Neutrophil (primary cell): ENCODE measurements at regions not wholly inside any gene's neighbourhood (a gene's known extent, or its start where the extent isn't known, plus 50 kb on each side); places are given as distances from the start of the nearest gene placed in this dataset.

Experiments used
- H3K27ac ChIP-seq: fragments of 200-600 bp; sonication (generic); 2 replicates; pipeline ENCODE4 v1.5.1; 2016; ENCODE audit warnings: mild to moderate bottlenecking, moderate library complexity
- H3K27me3 ChIP-seq: fragments of 200-600 bp; sonication (generic); 2 replicates; pipeline ENCODE4 v1.6.0; 2016; ENCODE audit warnings: mild to moderate bottlenecking
- H3K36me3 ChIP-seq: fragments of 200-600 bp; sonication (generic); 2 replicates; pipeline ENCODE4 v1.5.1; 2017
- H3K4me1 ChIP-seq, 2 experiments: fragments of 200-600 bp in 1 of 2; sonication (generic) in 1 of 2; 1 replicate in 1 of 2; 2 replicates in 1 of 2; pipeline versions ENCODE4 v1.5.1 to v1.6.1; 2013 to 2016; ENCODE audit warnings: low read depth in 1 of 2, low read length in 1 of 2, mild to moderate bottlenecking in 1 of 2, moderate library complexity in 1 of 2; ENCODE audit not compliant: control insufficient read depth in 1 of 2, insufficient read depth in 1 of 2
- H3K4me3 ChIP-seq, 2 experiments: fragments of 200-600 bp in 1 of 2; sonication (generic) in 1 of 2; 1 replicate in 1 of 2; 2 replicates in 1 of 2; pipeline ENCODE4 v1.5.1; 2013 to 2016; ENCODE audit warnings: low read depth in 1 of 2, low read length in 1 of 2, mild to moderate bottlenecking in 1 of 2, moderate library complexity in 1 of 2
- H3K9me3 ChIP-seq: fragments of 200-600 bp; sonication (generic); 2 replicates; pipeline ENCODE4 v1.5.1; 2016
- CTCF ChIP-seq: fragments of 200-600 bp; sonication (generic); IDR thresholded peaks from 2 replicates; pipeline ENCODE4 v1.5.1; 2016; ENCODE audit warnings: antibody characterized with exemption

GRCh38 chr12:104856531-104856930 lies 101.6 kb downstream of the SLC41A2 start:
- H3K9me3 ChIP-seq = no peaks in the 10 kb centered on the region
- H3K4me3 ChIP-seq = no peak overlapping the region
- H3K36me3 ChIP-seq = no peaks in the 10 kb centered on the region
- H3K27ac ChIP-seq = no peak overlapping the region
- no peaks in the 10 kb centered on the region for H3K4me1 ChIP-seq
- no peak for TF ChIP-seq CTCF
- H3K27me3 ChIP-seq = no peaks in the 10 kb centered on the region

GRCh38 chr12:104855599-104855998 lies 102.5 kb downstream of the SLC41A2 start:
- Histone ChIP-seq H3K27me3 (no peaks in the 10 kb centered on the region), H3K4me1 (no peaks in the 10 kb centered on the region), H3K4me3 (no peak overlapping the region), H3K36me3 (no peaks in the 10 kb centered on the region), H3K27ac (no peak overlapping the region), H3K9me3 (no peaks in the 10 kb centered on the region)
- TF ChIP-seq CTCF = no peak

- Histone ChIP-seq H3K36me3 (no peaks in the 10 kb centered on the region), H3K4me1 (no peaks in the 10 kb centered on the region), H3K27ac (no peak overlapping the region), H3K9me3 (no peaks in the 10 kb centered on the region), H3K4me3 (no peak overlapping the region), H3K27me3 (no peaks in the 10 kb centered on the region)
- TF ChIP-seq CTCF = no peak
Observed at GRCh38 chr12:104852896-104853295, 105.2 kb downstream of the SLC41A2 start.

- Histone ChIP-seq H3K4me1 (no peaks in the 10 kb centered on the region), H3K36me3 (no peaks in the 10 kb centered on the region), H3K27me3 (no peaks in the 10 kb centered on the region), H3K27ac (no peak overlapping the region), H3K9me3 (no peaks in the 10 kb centered on the region), H3K4me3 (no peak overlapping the region)
- TF ChIP-seq CTCF = no peak
Observed at GRCh38 chr12:104852102-104852501, 106.0 kb downstream of the SLC41A2 start.

GRCh38 chr12:104850781-104851180 lies 107.3 kb downstream of the SLC41A2 start:
- TF ChIP-seq CTCF = no peak

More at GRCh38 chr12:104850781-104851180, 107.3 kb downstream of the SLC41A2 start:
- no peaks in the 10 kb centered on the region for H3K36me3 ChIP-seq
- no peaks in the 10 kb centered on the region for H3K4me1 ChIP-seq
- H3K4me3 ChIP-seq = no peak overlapping the region
- no peaks in the 10 kb centered on the region for H3K27me3 ChIP-seq
- H3K27ac ChIP-seq = no peak overlapping the region
- H3K9me3 ChIP-seq = no peaks in the 10 kb centered on the region
